HG03066 (cell line): ENCODE measurements at regions not wholly inside any gene's neighbourhood (a gene's known extent, or its start where the extent isn't known, plus 50 kb on each side); places are given as distances from the start of the nearest gene placed in this dataset.
"Not testable (repeated sequence)": the region's sequence is repeated elsewhere in the genome, so short reads cannot be mapped to it uniquely, and the experiment has no call there.

Source experiments
- ATAC-seq: cut with Tn5 transposase; IDR thresholded peaks from one replicate; pipeline ENCODE4 v1.9.1; 2021; ENCODE audit warnings: low read depth; ENCODE audit not compliant: unreplicated experiment

- ATAC-seq = no peak
These were observed 121.0 kb upstream of the ZNF184 start for GRCh38 chr6:27593861-27594260.

GRCh38 chr6:27593200-27593818 is 120.4 kb upstream of the ZNF184 start:
- ATAC-seq = no peak

DNA sequence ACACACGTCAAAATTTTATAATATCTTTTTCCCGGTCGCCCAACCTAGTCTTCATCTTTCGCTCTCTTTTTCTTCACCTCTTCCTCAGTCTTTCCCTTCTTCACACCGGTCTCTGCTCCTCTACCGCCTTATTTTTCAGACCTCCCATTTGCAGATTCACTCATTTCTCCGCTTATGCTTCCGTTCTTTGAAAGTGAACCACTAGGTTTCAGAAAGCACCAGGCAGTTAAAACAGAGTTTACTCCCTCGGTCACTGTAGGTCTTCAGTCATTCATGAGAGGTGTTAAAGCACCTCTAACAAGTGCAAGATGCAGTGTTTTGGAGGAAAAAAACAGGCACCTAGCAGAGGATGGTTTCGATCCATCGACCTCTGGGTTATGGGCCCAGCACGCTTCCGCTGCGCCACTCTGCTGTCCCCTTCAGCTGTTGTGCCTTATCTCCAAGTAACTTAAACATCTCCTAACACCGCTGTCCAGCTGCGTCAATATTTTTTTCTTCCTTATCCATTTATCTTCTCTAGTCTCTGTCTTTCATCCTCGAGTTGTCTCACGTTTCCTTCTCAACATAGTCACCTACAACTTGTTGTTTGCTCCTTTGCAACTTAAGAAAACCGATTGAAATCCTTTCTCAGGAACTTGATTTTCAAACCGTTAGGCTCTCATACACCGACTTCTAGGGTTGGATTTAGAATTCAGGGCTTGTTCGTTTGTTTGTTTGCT is 119.7 kb upstream of the ZNF184 start:
- ATAC-seq = peak; percentile 88

GRCh38 chr6:27591699-27592480 is 119.0 kb upstream of the ZNF184 start:
- ATAC-seq = no peak

DNA sequence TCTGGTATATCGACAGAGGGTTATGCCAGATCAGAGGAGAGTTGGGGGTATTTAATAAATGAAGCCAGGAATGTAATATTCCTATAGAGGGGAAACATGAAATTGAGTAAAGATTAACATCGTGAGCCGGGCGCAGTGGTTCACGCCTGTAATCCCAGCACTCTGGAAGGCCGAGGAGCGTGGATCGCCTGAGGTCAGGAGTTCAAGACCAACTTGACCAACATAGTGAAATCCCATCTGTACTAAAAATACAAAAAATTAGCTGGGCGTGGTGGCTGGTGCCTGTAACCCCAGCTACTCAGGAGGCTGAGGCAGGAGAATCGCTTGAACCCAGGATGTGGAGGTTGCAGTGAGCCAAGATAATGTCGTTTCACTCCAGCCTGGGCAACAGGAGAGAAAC is 112.4 kb upstream of the ZNF184 start:
- ATAC-seq = not testable (repeated sequence)

DNA sequence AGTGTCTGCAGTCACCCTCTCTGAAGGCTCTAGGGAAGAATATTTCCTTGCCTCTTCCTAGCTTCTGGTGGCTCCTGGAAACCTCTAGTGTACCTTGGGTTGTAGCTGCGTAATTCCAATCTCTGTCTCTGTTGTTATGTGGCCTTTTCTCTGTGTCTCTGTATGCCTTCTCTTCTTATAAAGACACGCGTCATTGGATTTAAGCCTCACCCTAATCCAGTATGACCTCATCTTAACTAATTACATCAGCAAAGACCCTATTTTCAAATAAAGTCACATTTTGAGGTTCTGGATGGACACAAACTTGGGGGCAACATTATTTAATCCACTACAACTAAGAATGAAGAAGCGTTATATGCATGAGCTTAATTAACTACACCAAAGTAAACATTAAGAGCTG is 111.4 kb upstream of the ZNF184 start:
- no peak for ATAC-seq

DNA sequence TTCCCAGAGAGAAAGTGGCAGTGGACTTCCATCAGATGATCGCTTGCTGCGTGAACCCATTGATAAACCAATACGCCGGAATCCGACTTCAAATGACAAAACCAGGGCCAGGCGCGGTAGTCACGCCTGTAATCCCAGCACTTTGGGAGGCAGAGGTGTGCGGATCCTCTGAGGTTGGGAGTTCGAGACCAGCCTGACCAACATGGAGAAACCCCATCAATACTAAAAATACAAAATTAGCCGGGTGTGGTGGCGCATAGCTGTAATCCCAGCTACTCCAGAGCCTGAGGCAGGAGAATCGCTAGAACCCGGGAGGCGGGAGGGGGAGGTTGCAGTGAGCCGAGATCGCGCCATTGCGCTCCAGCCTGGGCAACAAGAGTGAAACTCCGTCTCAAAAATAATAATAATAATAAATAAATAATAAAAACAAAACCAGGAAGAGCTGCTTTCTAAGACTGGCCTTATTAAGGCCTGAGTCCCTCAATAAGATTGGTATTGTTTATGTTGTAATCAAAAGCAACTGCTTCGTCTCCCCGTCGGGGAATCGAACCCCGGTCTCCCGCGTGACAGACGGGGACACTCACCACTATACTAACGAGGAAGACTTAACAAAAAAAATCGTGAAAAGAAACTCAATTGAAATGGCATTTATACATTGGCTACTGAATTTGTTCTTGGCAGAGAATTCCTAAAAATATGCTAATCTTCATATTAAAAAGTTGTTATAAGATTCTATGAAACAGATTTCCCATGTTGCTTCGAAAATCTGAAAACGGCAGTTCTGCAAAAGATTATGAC is 110.2 kb upstream of the ZNF184 start:
- no peak for ATAC-seq

DNA sequence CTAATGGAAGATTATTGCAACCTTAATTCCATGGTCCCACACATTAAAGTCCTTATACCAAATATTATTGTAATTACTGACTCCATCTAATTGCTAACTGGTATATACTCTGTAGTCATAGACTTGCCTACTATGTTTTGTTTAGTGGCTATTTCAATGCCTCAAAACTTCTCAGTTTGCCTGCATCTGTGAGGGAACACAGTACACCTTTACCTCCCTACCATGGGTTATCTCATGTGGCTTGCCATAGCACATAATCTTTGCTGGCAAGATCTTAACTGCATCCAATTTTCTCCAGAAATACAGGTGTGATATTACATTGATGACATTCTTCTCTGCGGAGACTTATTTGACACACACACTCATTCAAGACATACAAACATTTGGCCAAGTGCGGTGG is 107.1 kb upstream of the ZNF184 start:
- no peak for ATAC-seq

- ATAC-seq = no peak
These were observed 105.0 kb upstream of the ZNF184 start for GRCh38 chr6:27577922-27578321.

GRCh38 chr6:27575594-27576361 is 102.9 kb upstream of the ZNF184 start:
- ATAC-seq = no peak

DNA sequence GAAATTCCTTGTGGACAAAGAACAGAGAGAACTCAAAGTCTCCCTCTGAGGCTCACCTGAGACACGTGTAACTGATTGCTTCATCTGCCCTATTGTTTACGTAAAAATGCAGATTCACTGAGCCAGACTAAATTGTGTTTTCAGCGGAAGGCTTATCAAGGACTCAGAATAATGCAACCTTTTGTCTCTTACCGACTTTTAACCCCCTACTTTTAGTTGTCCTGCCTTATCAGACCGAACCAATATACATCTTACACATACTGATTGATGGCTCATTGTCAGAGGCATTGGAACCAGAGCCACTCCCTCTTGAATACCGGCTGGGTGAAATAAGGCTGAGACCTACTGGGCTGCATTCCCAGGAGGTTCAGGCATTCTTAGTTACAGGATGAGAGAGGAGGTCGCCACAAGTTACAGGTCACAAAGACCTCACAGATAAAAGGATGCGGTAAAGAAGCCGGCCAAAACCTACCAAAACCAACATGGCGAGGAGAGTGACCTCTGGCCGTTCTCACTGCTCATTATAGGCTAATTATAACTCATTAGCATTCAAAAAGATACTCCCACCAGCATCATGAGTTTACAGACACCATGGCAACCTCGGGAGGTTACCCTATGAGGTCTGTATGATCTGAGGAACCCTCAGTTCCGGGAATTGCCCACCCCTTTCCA is 95.5 kb upstream of the ZNF184 start:
- no peak for ATAC-seq

DNA sequence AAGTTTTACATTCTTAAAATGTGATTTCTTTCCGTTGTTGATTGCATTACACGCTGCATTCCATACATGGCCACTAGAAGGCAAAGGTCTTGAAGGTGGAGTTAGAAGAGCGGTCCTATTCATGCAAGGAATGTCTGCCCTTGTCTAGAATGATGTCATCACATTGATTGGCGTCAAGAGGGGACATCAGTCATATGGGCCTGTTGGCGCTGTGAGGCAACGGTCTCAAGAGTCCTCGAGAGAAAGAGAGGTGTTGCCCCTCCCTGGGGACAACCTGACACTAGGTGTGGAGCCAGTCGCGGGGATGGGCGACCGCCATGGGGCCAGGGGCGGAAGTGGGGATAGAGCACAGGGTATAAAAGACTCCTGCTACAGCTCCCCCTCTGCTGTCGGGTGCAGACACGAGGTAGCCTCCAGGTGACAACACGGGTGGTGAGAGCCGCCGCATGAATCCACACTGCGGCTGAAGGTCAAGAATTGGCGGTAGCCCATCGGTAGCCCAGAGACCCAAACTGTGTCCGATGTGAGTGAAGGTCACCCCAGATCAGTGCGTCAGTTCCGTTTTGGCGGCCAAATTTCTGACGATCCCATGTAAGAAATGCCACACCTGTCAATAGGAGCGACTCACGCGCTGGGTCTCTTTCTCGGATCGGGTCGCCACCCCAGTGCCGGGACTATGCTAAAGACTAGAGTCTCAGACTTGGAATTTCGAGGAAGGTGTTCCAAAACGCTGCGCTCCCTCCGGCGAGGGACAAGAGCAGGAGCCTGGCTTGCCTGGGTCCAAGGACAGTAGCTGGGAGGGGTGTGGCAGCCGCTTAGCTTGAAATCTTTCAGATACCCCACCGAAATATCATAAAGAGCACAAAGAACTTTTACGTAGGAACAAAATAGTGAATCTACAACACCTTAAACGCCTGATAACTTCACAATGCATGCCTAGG is 93.2 kb upstream of the ZNF184 start:
- no peak for ATAC-seq

DNA sequence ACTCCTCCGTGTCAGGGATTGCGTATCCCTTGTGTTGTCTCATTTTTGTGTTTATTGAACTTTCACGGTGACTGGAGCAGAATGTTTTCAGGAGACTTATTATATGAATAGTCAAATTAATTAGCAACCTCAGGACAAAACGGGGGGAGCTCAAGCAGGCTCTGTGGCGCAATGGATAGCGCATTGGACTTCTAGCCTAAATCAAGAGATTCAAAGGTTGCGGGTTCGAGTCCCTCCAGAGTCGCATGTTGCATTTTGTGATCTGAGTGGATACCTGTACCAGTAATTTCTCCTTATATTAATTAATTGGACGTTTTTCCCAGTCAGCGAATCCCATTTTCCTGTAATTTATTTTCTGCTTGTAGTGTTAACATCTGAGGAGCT is 89.1 kb upstream of the ZNF184 start:
- no peak for ATAC-seq

- ATAC-seq = no peak
These were observed 85.3 kb upstream of the ZNF184 start for GRCh38 chr6:27558028-27558724.

- no peak for ATAC-seq
These were observed 83.5 kb upstream of the ZNF184 start for GRCh38 chr6:27556406-27556805.

DNA sequence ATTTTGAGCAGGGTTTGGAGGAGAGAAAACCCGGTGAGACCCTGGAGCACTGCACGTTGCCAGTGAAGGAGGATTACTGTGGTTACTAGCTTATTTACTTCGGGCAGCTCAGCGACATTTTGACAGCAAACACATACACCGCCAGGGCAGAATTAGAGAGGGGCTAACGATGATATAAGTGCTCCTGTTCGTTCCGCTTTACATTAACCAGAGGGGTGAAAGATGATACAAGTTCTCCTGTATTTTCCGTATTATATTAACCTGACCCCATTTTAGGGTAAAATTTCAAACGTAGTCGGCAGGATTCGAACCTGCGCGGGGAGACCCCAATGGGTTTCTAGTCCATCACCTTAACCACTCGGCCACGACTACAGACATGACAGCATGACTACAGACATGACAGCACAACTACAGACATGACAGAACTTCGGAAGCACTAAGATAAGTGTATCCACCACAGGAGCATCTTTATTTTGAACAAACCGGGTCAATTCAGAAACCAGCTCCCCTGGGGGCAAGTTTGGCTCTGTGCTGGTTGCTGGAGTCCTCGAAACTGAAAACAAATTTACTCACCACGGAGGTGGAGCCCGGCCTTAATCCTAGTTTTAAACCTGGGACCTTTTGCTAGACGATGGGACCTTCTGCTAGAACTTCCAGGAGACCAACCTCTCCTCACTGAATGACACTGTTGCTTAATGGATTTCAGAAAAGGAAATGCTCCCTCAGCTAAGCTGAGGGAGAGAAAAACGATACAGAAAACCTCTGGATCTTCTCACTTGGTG is 80.4 kb upstream of the ZNF184 start:
- ATAC-seq = no peak

- ATAC-seq = no peak
These were observed 78.7 kb upstream of the ZNF184 start for GRCh38 chr6:27551607-27552006.
